GM20000 (cell line): ENCODE measurements at regions not wholly inside any gene's neighbourhood (a gene's known extent, or its start where the extent isn't known, plus 50 kb on each side); places are given as distances from the start of the nearest gene placed in this dataset.
"Not testable (repeated sequence)": the region's sequence is repeated elsewhere in the genome, so short reads cannot be mapped to it uniquely, and the experiment has no call there.

Experiments used
- DNase-seq: peaks from one replicate; pipeline ENCODE4 v3.0.0; 2012; ENCODE audit warnings: low spot score
- TF ChIP-seq, protein P1 (sequence below): IDR thresholded peaks from 2 replicates; pipeline ENCODE4 v1.5.1; 2012; ENCODE audit warnings: mild to moderate bottlenecking, control low read depth; ENCODE audit errors: extremely low read depth, missing control alignments

DNA sequence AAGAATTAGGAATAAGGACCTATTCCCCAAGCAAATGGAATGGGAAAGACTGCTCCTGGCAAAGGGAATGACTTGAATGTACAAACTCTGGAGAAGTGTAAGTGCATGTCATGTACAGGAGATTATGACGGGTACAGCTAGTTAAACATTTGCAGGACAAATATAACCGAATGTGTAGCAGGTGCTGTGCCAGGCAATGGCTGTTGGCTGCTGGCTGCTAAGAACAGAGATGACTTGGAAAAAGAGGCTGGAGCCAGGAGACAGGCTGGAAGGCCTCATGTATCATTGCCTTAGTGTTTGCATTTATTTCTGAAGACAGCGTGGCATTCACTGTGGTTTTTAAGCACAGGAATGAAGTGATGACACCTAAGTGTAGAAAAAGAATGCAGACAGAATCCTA is 136.8 kb downstream of the TTC8 start:
- TF ChIP-seq, protein P1, sequence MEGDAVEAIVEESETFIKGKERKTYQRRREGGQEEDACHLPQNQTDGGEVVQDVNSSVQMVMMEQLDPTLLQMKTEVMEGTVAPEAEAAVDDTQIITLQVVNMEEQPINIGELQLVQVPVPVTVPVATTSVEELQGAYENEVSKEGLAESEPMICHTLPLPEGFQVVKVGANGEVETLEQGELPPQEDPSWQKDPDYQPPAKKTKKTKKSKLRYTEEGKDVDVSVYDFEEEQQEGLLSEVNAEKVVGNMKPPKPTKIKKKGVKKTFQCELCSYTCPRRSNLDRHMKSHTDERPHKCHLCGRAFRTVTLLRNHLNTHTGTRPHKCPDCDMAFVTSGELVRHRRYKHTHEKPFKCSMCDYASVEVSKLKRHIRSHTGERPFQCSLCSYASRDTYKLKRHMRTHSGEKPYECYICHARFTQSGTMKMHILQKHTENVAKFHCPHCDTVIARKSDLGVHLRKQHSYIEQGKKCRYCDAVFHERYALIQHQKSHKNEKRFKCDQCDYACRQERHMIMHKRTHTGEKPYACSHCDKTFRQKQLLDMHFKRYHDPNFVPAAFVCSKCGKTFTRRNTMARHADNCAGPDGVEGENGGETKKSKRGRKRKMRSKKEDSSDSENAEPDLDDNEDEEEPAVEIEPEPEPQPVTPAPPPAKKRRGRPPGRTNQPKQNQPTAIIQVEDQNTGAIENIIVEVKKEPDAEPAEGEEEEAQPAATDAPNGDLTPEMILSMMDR: no peak
- DNase-seq: no peak

DNA sequence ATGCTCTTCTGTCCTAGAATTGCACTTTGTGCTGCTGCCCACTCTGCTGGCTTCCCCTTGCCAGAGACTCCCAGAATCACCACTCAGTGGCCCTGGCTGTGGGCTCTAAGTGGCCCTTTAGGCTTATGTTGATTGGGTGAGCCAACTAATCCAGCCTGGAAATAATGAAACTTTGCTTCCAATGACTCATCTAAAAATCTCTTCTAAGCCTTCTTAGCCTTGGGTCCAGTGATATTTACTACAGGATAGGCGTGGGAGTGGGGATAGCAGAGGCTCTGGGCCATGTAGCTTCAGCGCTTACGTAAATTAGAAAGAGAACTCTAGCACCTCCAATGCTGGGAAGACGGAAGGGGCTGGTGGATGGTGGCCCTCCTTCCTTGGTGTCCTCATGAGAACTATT is 137.9 kb downstream of the TTC8 start:
- TF ChIP-seq, protein P1: no peak
- no peak for DNase-seq

DNA sequence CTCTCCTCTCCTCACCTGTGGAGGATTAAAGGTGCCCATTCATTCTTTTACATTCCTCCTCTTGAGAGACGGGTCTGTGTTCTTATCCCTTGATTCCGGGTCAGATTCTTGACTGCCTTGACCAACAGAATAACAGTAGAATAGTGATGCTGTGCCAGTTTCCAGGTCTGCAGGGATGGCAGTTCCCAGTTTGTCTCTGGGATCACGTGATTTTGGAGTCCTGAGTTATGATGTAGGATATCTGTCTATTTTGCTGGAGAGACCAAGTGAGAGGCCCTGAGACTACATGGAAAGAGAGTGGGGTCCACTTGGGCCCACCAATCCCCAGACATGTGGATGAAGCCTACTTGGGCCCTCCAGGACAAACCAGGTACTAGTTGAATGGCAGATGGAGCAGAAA is 142.8 kb downstream of the TTC8 start:
- TF ChIP-seq, protein P1: no peak
- no peak for DNase-seq

DNA sequence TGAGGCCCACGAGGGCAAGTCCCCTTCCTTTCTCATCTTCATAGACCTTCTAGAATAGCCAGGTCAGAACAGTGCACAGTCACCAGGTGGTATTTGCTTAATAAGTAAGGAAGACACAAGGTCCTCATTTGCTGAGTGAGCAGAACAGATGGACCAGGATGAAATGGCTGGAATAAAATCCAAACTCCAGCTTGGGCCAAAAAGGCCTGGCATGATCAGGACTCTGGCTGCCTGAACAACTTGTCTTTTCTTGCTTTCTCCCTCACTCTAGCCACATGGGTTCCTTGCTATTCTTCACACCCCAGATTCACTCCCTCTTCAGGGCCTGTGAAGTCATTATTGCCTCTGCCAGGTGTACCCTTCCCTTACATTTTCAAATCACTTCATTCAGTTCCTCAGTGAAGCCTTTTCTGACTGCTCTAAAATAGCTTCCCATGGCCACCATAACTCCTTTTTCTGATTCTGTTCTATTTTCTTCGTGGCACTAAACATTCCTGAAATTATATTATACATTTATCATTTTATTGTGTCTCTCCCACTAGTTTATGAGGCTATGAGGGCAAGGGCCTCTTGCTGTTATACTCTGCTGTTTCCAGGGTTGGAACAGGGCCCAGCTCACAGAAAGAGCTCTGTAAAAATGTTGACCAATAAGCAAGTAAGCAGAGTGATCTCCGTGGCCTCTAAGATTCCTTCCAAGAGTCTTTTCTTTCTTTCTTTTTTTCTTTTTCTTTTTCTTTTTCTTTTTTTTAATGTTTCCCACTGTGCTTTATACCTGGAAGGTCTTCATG is 150.8 kb downstream of the TTC8 start:
- TF ChIP-seq, protein P1: no peak
- DNase-seq: no peak

DNA sequence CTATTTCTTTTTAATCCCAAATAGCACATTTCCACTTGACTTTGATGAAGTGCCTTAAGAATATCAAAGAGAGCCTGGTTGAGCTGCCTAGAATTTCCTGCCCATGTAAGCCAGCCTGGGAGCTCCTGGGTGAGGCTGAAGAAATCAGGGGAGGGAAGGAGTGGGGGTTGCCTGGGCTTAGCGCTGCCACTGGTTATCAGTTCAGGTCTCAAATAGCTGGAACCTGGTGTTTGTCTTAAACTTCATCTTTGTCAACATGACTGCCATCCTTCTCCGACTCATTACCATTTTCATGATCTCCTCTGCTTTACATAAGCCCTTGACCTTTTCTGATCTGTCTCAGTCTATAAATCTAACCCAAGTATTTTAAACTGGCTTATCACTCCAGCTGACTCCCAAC is 151.5 kb downstream of the TTC8 start:
- DNase-seq: no peak
- TF ChIP-seq, protein P1: no peak

DNA sequence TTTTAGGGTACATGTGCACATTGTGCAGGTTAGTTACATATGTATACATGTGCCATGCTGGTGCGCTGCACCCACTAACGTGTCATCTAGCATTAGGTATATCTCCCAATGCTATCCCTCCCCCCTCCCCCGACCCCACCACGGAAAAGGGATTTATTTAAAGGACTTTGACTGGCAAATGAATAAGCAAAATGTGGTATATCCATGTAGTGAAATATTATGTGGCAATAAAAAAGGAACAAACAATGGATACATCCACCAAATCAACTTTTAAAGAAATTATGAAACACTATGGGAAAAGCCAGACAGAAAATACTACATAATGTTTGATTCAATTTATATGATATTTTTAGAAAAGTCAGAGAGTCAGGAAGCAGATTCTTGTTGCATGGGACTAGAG is 156.5 kb downstream of the TTC8 start:
- DNase-seq: not testable (repeated sequence)

DNA sequence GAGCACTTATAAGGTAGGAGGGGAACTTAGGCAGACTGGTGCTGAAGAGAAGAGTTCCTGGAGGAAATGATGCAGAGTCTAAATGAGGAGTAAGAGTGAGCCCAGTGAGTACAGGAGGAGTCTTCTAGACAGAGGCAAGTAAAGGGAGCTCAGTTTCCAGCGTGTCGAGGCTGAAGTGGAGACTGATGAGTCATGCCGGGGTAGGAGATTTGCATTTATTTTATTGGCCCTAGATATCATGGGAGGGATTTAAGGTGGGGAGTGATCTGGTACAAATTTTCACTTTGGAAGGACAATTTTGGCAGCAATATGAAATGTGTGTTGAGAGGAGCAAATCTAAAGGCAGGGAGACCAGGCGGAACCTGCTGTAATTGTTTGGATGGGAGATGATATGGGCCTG is 157.5 kb downstream of the TTC8 start:
- no peak for DNase-seq
- TF ChIP-seq, protein P1: no peak

DNA sequence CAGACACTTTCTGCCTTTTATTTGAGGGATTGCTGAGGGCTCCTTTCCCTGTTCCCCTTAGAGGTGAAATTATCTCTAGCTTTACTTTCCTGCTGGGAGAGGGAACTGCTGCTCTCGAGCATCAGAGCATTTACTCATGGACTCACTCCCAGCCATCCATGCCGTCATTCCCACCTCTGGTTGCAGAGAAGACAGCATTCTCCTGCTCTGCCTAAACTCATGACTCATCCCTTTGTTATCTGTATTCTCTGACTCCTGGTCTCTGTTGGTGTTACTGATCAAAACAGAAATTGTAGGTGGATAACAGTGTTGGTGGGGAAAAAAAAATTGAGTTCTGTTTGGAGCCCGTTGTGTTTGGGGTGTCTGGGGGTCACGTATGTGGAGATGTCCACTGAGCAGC is 159.3 kb downstream of the TTC8 start:
- no peak for DNase-seq
- TF ChIP-seq, protein P1: no peak
